NCI-H2107 treated with DMSO at 0.1 percent for 48 hours (cell line): ENCODE measurements at regions not wholly inside any gene's neighbourhood (a gene's known extent, or its start where the extent isn't known, plus 50 kb on each side); places are given as distances from the start of the nearest gene placed in this dataset.

Source experiments
- DNase-seq: peaks from one replicate; lab custom pipeline; 2025; ENCODE audit not compliant: unreplicated experiment; lab: John Stamatoyannopoulos, UW

- no peak for DNase-seq
Observed at GRCh38 chr7:84497873-84498272, 303.3 kb upstream of the SEMA3A start.

GRCh38 chr7:84495128-84495527, 300.5 kb upstream of the SEMA3A start:
- DNase-seq, result no peak

- peak; percentile 72 for DNase-seq
Observed at GRCh38 chr7:84492098-84493034, 297.8 kb upstream of the SEMA3A start.

- no peak for DNase-seq
Observed at GRCh38 chr7:84490661-84491060, 296.1 kb upstream of the SEMA3A start.

- DNase-seq, result no peak
Observed at GRCh38 chr7:84484502-84485079, 290.0 kb upstream of the SEMA3A start.

GRCh38 chr7:84482476-84482875, 287.9 kb upstream of the SEMA3A start:
- no peak for DNase-seq

GRCh38 chr7:84479059-84479458, 284.5 kb upstream of the SEMA3A start:
- no peak for DNase-seq

GRCh38 chr7:84477786-84478478, 283.3 kb upstream of the SEMA3A start:
- peak; percentile 36 for DNase-seq

GRCh38 chr7:84474436-84474835, 279.8 kb upstream of the SEMA3A start:
- no peak for DNase-seq

- no peak for DNase-seq
Observed at GRCh38 chr7:84471576-84471975, 277.0 kb upstream of the SEMA3A start.

- no peak for DNase-seq
Observed at GRCh38 chr7:84469034-84469433, 274.4 kb upstream of the SEMA3A start.

- no peak for DNase-seq
Observed at GRCh38 chr7:84462259-84462658, 267.7 kb upstream of the SEMA3A start.

- DNase-seq, result no peak
Observed at GRCh38 chr7:84461093-84461492, 266.5 kb upstream of the SEMA3A start.

- no peak for DNase-seq
Observed at GRCh38 chr7:84455788-84456187, 261.2 kb upstream of the SEMA3A start.

- DNase-seq, result no peak
Observed at GRCh38 chr7:84454174-84454959, 259.8 kb upstream of the SEMA3A start.

GRCh38 chr7:84452618-84453017, 258.0 kb upstream of the SEMA3A start:
- no peak for DNase-seq

GRCh38 chr7:84450772-84451171, 256.2 kb upstream of the SEMA3A start:
- DNase-seq, result no peak

- no peak for DNase-seq
Observed at GRCh38 chr7:84447636-84448293, 253.2 kb upstream of the SEMA3A start.

- DNase-seq, result no peak
Observed at GRCh38 chr7:84446991-84447480, 252.4 kb upstream of the SEMA3A start.

- DNase-seq, result no peak
Observed at GRCh38 chr7:84425702-84426259, 231.2 kb upstream of the SEMA3A start.
